Type B pancreatic cell (in vitro differentiated cells): ENCODE measurements at regions not wholly inside any gene's neighbourhood (a gene's known extent, or its start where the extent isn't known, plus 50 kb on each side); places are given as distances from the start of the nearest gene placed in this dataset.

ENCODE experiments used
- DNase-seq: peaks from one replicate; pipeline ENCODE4 v3.0.0; 2021; ENCODE audit warnings: mixed read lengths; ENCODE audit not compliant: unreplicated experiment; ENCODE audit errors: extremely low spot score
- H3K27ac Mint-ChIP-seq: 2 replicates; pipeline ENCODE4 v1.8.0; 2021; ENCODE audit warnings: mild to moderate bottlenecking, mixed read lengths
- H3K27me3 Mint-ChIP-seq: 2 replicates; pipeline ENCODE4 v1.8.0; 2021; ENCODE audit warnings: mixed read lengths
- H3K36me3 Mint-ChIP-seq: 2 replicates; pipeline ENCODE4 v1.8.0; 2021; ENCODE audit warnings: mixed read lengths
- H3K4me1 Mint-ChIP-seq: one replicate; pipeline ENCODE4 v1.8.0; 2021; ENCODE audit warnings: mixed read lengths; ENCODE audit not compliant: unreplicated experiment
- H3K4me3 Mint-ChIP-seq: 2 replicates; pipeline ENCODE4 v1.8.0; 2021; ENCODE audit warnings: mild to moderate bottlenecking, mixed read lengths
- H3K9me3 Mint-ChIP-seq: 2 replicates; pipeline ENCODE4 v1.8.0; 2021; ENCODE audit warnings: mixed read lengths
- TF ChIP-seq, protein P1 (sequence below): fragments of 200-600 bp; sonication (generic); conservative IDR thresholded peaks from 2 replicates; pipeline ENCODE4 v1.5.0; 2021; ENCODE audit warnings: antibody characterized with exemption, mild to moderate bottlenecking

GRCh38 chr5:27619982-27620381, 581.6 kb upstream of the CDH9 start:
- DNase-seq: no peak
- H3K4me1 Mint-ChIP-seq: no peaks in the 10 kb centered on the region

DNA sequence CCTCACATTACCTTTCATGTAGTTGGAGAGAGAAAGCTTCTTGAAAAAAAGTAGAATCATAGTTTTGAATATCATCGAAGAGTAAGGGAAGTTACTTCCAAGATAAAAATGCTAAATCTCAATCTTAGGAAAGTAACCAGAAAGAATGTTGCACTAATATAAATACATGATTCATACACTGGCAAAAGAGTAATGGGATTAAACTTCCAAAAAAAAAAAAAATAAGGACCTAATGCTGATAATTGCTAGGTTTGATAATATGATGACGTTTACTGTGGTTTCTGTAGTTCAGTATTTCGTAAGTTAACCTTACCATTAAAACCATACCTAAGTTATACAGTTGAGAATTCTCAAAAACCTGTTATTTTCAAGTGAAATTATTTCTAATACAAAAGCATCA, 573.8 kb upstream of the CDH9 start:
- no peaks in the 10 kb centered on the region for H3K4me1 Mint-ChIP-seq
- H3K27me3 Mint-ChIP-seq: no peaks in the 10 kb centered on the region
- no peak overlapping the region for H3K4me3 Mint-ChIP-seq
- TF ChIP-seq, protein P1, sequence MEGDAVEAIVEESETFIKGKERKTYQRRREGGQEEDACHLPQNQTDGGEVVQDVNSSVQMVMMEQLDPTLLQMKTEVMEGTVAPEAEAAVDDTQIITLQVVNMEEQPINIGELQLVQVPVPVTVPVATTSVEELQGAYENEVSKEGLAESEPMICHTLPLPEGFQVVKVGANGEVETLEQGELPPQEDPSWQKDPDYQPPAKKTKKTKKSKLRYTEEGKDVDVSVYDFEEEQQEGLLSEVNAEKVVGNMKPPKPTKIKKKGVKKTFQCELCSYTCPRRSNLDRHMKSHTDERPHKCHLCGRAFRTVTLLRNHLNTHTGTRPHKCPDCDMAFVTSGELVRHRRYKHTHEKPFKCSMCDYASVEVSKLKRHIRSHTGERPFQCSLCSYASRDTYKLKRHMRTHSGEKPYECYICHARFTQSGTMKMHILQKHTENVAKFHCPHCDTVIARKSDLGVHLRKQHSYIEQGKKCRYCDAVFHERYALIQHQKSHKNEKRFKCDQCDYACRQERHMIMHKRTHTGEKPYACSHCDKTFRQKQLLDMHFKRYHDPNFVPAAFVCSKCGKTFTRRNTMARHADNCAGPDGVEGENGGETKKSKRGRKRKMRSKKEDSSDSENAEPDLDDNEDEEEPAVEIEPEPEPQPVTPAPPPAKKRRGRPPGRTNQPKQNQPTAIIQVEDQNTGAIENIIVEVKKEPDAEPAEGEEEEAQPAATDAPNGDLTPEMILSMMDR: no peak
- no peaks in the 10 kb centered on the region for H3K9me3 Mint-ChIP-seq
- no peak for DNase-seq
- H3K36me3 Mint-ChIP-seq: no peaks in the 10 kb centered on the region
- H3K27ac Mint-ChIP-seq: no peak overlapping the region

More at GRCh38 chr5:27619982-27620381, 581.6 kb upstream of the CDH9 start:
- TF ChIP-seq, protein P1: no peak
- H3K27ac Mint-ChIP-seq: no peak overlapping the region
- H3K36me3 Mint-ChIP-seq: no peaks in the 10 kb centered on the region
- no peaks in the 10 kb centered on the region for H3K27me3 Mint-ChIP-seq
- no peak overlapping the region for H3K4me3 Mint-ChIP-seq
- H3K9me3 Mint-ChIP-seq: no peaks in the 10 kb centered on the region

DNA sequence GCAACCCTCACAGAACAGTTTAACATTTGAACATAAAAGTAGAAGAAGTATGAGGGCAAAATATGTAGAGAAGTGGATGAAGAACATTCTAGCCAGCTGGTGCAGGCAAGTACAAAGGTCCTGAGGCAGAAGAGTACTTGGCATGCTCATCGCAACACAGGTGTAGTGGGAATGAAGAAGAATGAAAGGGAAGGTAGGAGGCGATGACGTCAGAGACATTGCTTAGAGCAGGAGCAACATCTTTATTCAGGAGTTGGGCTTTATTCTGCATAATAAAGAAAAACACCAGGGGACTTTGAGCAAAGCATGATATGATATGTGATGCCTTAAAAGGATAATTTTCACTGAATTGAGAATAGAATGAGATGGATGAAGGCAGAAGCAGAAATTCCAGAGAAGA, 570.6 kb upstream of the CDH9 start:
- H3K27ac Mint-ChIP-seq: no peak overlapping the region
- TF ChIP-seq, protein P1: no peak
- DNase-seq: no peak
- H3K9me3 Mint-ChIP-seq: no peaks in the 10 kb centered on the region
- no peaks in the 10 kb centered on the region for H3K27me3 Mint-ChIP-seq
- H3K4me1 Mint-ChIP-seq: no peaks in the 10 kb centered on the region
- H3K4me3 Mint-ChIP-seq: no peak overlapping the region
- H3K36me3 Mint-ChIP-seq: no peaks in the 10 kb centered on the region

GRCh38 chr5:27598576-27598975, 560.2 kb upstream of the CDH9 start:
- no peaks in the 10 kb centered on the region for H3K9me3 Mint-ChIP-seq
- H3K27ac Mint-ChIP-seq: no peak overlapping the region
- H3K27me3 Mint-ChIP-seq: no peaks in the 10 kb centered on the region
- H3K4me1 Mint-ChIP-seq: no peaks in the 10 kb centered on the region
- TF ChIP-seq, protein P1: no peak
- H3K4me3 Mint-ChIP-seq: no peak overlapping the region
- DNase-seq: no peak
- no peaks in the 10 kb centered on the region for H3K36me3 Mint-ChIP-seq

GRCh38 chr5:27594141-27594540, 555.8 kb upstream of the CDH9 start:
- no peaks in the 10 kb centered on the region for H3K9me3 Mint-ChIP-seq
- TF ChIP-seq, protein P1: no peak
- no peaks in the 10 kb centered on the region for H3K36me3 Mint-ChIP-seq
- H3K27me3 Mint-ChIP-seq: no peaks in the 10 kb centered on the region
- no peak for DNase-seq
- H3K4me1 Mint-ChIP-seq: no peaks in the 10 kb centered on the region
- no peak overlapping the region for H3K4me3 Mint-ChIP-seq
- H3K27ac Mint-ChIP-seq: no peak overlapping the region

DNA sequence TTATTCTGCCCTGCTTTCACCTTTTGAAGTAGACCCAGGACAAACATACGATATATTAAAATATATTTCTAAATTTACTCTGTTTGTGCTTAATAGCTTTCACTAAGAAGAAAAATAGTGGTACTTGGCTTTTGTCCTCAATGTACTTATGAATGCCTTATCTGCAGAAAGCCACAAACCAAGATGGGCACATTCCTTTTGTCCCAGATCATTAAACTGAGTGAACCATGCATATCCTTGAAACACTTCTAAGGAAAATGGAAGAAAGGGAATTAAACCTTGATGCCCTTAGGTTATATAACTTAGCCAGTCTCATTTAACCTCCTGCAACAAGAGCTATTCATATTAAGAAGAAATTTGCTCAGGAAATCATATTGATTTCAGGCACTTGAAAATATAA, 553.8 kb upstream of the CDH9 start:
- Mint-ChIP-seq H3K36me3 (no peaks in the 10 kb centered on the region), H3K27ac (no peak overlapping the region), H3K4me1 (no peaks in the 10 kb centered on the region), H3K27me3 (no peaks in the 10 kb centered on the region), H3K9me3 (no peaks in the 10 kb centered on the region), H3K4me3 (no peak overlapping the region)
- DNase-seq: no peak
- TF ChIP-seq, protein P1: no peak
